Natural killer cell treated with Interleukin-12 subunit alpha and Interleukin-12 subunit beta and Interleukin-15 and Interleukin-18, amount 100 ng/mL, for 72 hours (primary cell): ENCODE measurements at regions not wholly inside any gene's neighbourhood (a gene's known extent, or its start where the extent isn't known, plus 50 kb on each side); places are given as distances from the start of the nearest gene placed in this dataset.

Experiments
- ATAC-seq, 2 donors: fragments of 150-1000 bp; cut with Tn5 transposase in 1 of 2; sonication (Bioruptor Pico), chemical (Tn5 transposase) in 1 of 2; 2 replicates each; pipeline ENCODE4 v1.10.0; 2021
- DNase-seq: peaks from one replicate; pipeline ENCODE4 v3.0.0; 2022; ENCODE audit warnings: low spot score
- H3K27ac Mint-ChIP-seq, 2 donors: 1 replicate in 1 of 2; 2 replicates in 1 of 2; pipeline ENCODE4 v1.8.0; 2022; ENCODE audit warnings: mixed read lengths in 2 of 2, mild to moderate bottlenecking in 1 of 2, moderate library complexity in 1 of 2
- H3K27me3 Mint-ChIP-seq, 2 donors: 1 replicate in 1 of 2; 2 replicates in 1 of 2; pipeline ENCODE4 v1.8.0; 2022; ENCODE audit warnings: mixed read lengths in 2 of 2
- H3K36me3 Mint-ChIP-seq: one replicate; pipeline ENCODE4 v1.8.0; 2022; ENCODE audit warnings: mixed read lengths
- H3K4me1 Mint-ChIP-seq, 2 donors: 1 replicate in 1 of 2; 2 replicates in 1 of 2; pipeline ENCODE4 v1.8.0; 2022; ENCODE audit warnings: low read depth in 2 of 2, mixed read lengths in 2 of 2, mild to moderate bottlenecking in 1 of 2
- H3K4me3 Mint-ChIP-seq: one replicate; pipeline ENCODE4 v1.8.0; 2022; ENCODE audit warnings: mixed read lengths
- H3K9me3 Mint-ChIP-seq: 2 replicates; pipeline ENCODE4 v1.8.0; 2022; ENCODE audit warnings: mixed read lengths

DNA sequence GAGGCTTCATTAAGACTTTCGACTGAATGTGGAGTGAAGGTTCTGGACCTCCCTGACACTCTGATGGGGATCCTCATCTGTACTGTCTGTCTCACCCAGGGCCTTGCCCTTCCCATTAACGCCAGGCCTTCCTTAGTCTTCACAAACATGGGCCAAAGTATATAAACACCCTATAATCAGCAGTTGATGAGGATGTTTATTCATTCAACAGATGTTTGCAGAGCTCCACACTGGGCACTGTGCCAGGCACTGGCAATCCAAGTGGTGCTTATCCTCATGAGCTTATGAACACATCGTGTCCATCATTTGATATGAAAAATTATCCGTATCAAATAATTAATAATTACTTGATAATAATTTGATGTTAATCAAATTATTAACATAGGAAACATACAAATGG is 454.4 kb downstream of the FUT8 start:
- Mint-ChIP-seq H3K27me3 (no peaks in the 10 kb centered on the region), H3K36me3 (no peaks in the 10 kb centered on the region), H3K4me1 (peaks cover 19% of the 10 kb centered on the region in 2 donors), H3K9me3 (no peaks in the 10 kb centered on the region), H3K4me3 (no peak overlapping the region), H3K27ac (no peak overlapping the region)
- no peak for DNase-seq
- no peak for ATAC-seq

DNA sequence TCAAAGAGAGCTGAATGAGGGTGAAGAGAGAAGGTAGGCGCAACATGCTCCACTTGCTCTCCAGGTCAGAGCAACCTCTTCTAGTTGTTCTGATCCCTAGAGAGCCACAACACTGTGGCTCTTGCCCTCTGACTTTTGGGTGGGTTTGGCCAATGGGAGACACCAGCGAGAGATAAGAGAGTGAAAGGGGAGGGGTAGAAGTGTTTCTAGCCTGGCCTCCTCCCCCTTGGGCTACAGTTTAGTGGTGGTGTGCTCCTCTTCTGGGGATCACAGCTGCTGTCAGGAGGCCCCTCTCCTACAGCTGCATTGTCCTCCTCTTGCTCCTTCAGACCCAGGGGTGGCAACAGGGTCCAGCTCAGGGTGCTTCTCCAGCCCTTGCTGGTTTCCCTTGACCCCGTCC is 454.8 kb downstream of the FUT8 start:
- peaks cover 17 to 19% of the 10 kb centered on the region in 2 donors for H3K4me1 Mint-ChIP-seq

DNA sequence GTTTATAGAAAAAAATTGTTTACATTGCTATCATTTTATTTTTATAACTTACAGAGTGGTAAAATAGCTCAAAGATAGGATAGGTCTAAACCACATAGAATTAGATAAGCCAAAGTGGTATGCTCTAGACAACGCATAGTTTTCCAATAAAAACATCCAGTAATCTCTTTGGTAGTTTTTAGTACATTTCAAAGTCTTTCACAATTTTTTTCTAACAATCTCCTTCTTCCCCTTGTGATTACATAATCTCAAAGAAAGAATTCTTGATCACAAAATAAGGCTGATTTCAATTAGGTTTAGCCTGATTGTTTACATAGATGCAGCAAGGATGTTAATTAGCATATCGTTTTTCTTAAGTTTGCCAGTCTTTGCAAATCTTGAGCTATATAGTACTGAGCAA is 460.0 kb downstream of the FUT8 start:
- H3K27ac Mint-ChIP-seq = no peak overlapping the region
- no peak overlapping the region for H3K4me3 Mint-ChIP-seq
- no peak for DNase-seq
- ATAC-seq = no peak
- no peaks in the 10 kb centered on the region for H3K36me3 Mint-ChIP-seq
- no peaks in the 10 kb centered on the region for H3K4me1 Mint-ChIP-seq
- no peaks in the 10 kb centered on the region for H3K27me3 Mint-ChIP-seq
- no peaks in the 10 kb centered on the region for H3K9me3 Mint-ChIP-seq

More for the DNA sequence above, 454.8 kb downstream of the FUT8 start:
- Mint-ChIP-seq H3K9me3 (no peaks in the 10 kb centered on the region), H3K4me3 (no peak overlapping the region), H3K27ac (no peak overlapping the region), H3K27me3 (no peaks in the 10 kb centered on the region), H3K36me3 (no peaks in the 10 kb centered on the region)
- DNase-seq (no peak), ATAC-seq (no peak)

DNA sequence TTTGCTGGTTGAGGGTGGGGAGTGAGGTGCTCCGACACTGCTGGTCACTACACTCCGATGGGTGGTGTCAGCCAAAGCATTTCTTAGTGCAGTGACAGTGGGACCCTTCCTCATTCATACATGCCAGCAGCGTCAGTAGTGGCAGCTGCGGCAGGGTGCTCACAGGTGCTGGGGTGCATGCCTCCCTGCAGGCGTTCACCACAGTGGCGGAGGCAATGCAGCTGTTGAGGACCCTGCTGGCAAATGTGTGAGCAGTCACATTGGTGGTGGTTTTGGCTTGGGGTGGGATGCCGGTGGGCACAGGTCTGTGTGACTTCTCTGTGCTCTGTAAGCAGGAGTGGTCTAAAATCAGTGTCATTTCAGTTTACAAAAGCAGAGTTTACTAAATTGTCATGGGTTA is 464.6 kb downstream of the FUT8 start:
- Mint-ChIP-seq H3K4me1 (peaks cover 11 to 14% of the 10 kb centered on the region in 2 donors), H3K27me3 (no peaks in the 10 kb centered on the region), H3K9me3 (no peaks in the 10 kb centered on the region), H3K27ac (no peak overlapping the region), H3K36me3 (peaks cover 4% of the 10 kb centered on the region), H3K4me3 (no peak overlapping the region)
- no peak for ATAC-seq
- DNase-seq = no peak

DNA sequence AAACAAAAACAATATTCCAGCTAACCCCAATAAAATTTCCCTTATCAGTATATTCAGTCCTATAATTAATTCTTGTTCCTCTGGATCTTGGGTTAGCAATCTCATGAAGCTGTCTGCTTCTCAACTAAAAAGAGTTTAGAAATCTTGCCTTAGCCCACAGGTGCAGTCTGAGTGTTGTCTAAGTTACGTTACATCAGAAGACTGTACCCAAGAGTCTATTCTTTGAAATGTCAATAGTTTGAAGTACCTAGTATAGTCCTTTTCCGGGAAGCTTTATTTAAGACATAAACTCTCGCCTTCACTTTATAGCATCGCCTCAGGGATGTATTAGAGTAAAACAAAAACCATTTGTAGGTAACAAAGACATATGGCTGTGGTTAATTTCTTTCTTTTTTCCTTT is 465.1 kb downstream of the FUT8 start:
- ATAC-seq (no peak), DNase-seq (no peak)
- H3K4me3 Mint-ChIP-seq = no peak overlapping the region
- H3K4me1 Mint-ChIP-seq = peaks cover 11 to 14% of the 10 kb centered on the region in 2 donors
- H3K27ac Mint-ChIP-seq = no peak overlapping the region
- H3K27me3 Mint-ChIP-seq = no peaks in the 10 kb centered on the region
- no peaks in the 10 kb centered on the region for H3K9me3 Mint-ChIP-seq
- peaks cover 6% of the 10 kb centered on the region for H3K36me3 Mint-ChIP-seq

DNA sequence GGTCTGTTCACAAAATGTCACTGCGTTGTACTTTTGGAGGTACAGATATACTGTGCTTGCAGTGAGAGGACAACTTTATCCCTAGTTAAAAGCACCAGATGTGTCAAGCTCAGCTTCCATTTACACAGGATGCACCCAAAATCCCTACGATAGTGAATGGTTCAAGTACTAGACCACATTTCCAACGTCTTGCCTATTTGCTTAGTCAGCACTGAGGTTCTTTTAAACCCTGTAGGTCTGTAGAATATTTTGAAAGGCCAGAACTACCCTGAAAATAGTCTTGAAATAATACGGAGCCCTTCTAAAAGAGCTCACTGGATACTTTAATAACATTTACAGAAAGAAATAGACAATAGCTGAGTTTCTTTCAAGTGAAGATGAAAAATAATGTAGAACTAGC is 466.1 kb downstream of the FUT8 start:
- no peak overlapping the region for H3K4me3 Mint-ChIP-seq
- H3K27ac Mint-ChIP-seq = no peak overlapping the region
- H3K4me1 Mint-ChIP-seq = peaks cover 11 to 14% of the 10 kb centered on the region in 2 donors
- H3K9me3 Mint-ChIP-seq = no peaks in the 10 kb centered on the region
- DNase-seq (no peak), ATAC-seq (no peak)
- peaks cover 10% of the 10 kb centered on the region for H3K36me3 Mint-ChIP-seq
- no peaks in the 10 kb centered on the region for H3K27me3 Mint-ChIP-seq

DNA sequence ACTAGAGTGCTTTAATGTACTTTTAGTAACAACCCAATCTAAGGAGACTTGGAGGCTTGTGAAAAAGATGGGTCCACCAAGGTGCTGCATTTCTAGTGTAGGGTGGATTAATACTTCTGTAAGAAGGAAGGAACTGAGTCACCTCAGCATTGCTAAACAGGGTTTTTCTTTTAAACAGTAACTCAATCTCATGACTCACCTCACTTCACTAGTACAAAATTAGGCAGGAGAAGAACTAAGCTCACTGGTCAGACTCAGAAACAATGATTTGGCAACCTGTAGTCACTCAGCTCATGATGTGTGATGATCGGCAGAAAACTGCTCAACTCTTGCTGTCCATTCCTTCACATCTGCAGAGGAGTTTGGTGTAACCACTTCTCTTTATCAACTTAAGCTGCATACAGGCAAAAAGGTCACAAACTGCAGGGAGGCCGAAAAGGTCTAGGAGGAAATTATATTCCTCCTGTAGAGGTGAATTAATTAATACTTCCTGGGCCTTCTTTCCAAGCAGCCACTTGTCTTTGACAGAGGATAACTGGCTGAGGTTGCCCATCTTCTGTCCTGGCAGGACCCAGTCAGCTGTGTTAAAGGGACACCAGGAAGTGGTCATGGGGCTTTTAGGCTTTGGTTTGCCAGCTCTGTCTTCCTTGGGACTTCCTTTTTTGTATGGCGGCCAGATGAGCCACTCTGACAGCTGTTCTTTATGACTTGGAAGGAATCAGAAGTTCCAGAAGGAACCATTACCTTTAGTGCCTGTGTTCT is 466.9 kb downstream of the FUT8 start:
- ATAC-seq = peak; percentile 94 to 95
- DNase-seq = no peak
- peak overlapping the region; percentile 61 for H3K4me3 Mint-ChIP-seq
- peak overlapping the region; percentile 75 to 77 for H3K27ac Mint-ChIP-seq
- H3K9me3 Mint-ChIP-seq = no peaks in the 10 kb centered on the region
- H3K36me3 Mint-ChIP-seq = peaks cover 17% of the 10 kb centered on the region
- peaks cover 11 to 14% of the 10 kb centered on the region in 2 donors for H3K4me1 Mint-ChIP-seq
- H3K27me3 Mint-ChIP-seq = no peaks in the 10 kb centered on the region

DNA sequence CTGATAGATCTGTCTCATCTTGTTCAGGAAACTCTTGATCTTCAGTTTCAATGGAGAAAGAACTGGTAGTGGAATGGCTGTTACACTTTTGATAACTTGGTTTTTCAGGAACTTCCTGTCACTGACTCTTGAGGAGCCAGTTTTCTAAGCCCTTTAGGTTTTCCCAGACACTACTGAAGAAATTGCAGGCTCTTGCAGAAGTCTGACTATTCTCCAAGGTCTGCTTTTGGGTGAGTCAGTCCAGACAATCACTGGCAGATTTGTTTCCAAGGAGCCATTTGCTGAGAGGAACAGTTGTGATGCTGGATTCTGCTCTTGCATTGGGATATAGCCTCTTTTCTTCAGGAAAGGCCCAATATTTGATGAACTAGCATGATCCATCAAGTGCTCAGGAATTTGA is 468.0 kb downstream of the FUT8 start:
- Mint-ChIP-seq H3K27ac (peak overlapping the region; percentile 75 to 77), H3K4me1 (peaks cover 11 to 14% of the 10 kb centered on the region in 2 donors), H3K27me3 (no peaks in the 10 kb centered on the region), H3K9me3 (no peaks in the 10 kb centered on the region), H3K36me3 (peaks cover 17% of the 10 kb centered on the region), H3K4me3 (peak overlapping the region; percentile 61)
- ATAC-seq (no peak), DNase-seq (no peak)

DNA sequence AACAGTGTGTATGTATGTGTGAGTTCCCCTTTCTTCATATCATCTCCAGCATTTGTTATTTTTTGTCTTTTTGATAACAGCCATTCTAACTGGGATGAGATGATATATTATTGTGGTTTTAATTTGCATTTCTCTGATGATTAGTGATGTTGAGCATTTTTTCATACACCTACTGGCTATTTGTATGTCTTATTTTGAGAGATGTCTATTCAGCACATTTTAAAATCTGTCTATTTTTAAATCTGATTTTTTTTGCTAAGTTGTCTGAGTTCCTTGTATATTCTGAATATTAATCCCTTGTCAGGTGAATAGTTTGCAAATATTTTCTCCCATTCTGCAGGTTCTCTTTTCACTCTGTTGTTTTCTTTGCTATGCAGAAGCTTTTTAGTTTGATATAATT is 469.1 kb downstream of the FUT8 start:
- Mint-ChIP-seq H3K27me3 (no peaks in the 10 kb centered on the region), H3K4me1 (peaks cover 11 to 14% of the 10 kb centered on the region in 2 donors), H3K9me3 (no peaks in the 10 kb centered on the region), H3K4me3 (no peak overlapping the region), H3K36me3 (peaks cover 17% of the 10 kb centered on the region), H3K27ac (peak overlapping the region in 1 of 2 donors; percentile 77)
- no peak for DNase-seq
- no peak for ATAC-seq

DNA sequence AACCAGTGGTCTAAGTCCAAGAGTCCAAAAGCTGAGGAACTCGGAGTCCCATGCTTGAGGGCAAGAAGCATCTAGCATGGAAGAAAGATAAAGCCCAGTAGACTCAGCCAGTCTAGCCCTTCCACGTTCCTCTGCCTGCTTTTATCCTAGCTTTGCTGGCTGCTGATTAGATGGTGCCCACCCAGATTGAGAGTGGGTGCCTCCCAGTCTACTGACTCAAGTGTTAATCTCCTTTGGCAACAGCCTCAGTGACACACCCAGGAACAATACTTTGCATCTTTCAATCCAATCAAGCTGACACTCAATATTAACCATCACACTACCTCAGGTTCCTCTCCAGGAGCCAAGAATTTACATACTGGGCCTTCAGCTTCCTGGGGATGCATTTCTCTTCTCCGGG is 476.1 kb downstream of the FUT8 start:
- H3K27me3 Mint-ChIP-seq = no peaks in the 10 kb centered on the region
- H3K4me1 Mint-ChIP-seq = no peaks in the 10 kb centered on the region
- H3K27ac Mint-ChIP-seq = no peak overlapping the region
- DNase-seq (no peak), ATAC-seq (no peak)
- no peaks in the 10 kb centered on the region for H3K9me3 Mint-ChIP-seq
- H3K36me3 Mint-ChIP-seq = peaks cover 6% of the 10 kb centered on the region
- no peak overlapping the region for H3K4me3 Mint-ChIP-seq

DNA sequence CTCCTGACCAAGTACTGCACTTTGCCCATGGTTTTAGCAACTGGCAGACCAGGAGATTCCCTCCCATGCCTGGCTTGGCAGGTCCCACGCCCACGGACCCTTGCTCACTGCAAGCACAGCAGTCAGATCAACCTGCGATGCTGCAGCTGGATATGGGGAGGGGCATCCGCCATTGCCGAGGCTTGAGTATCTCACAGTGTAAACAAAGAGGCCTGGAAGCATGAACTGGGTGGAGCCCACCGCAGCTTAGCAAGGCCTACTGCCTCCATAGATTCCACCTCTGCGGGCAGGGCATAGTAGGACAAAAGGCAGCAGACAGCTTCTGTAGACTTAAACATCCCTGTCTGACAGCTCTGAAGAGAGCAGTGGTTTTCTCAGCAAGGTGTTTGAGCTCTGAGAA is 479.8 kb downstream of the FUT8 start:
- no peak overlapping the region for H3K4me3 Mint-ChIP-seq
- H3K36me3 Mint-ChIP-seq = peaks cover 14% of the 10 kb centered on the region
- H3K27ac Mint-ChIP-seq = no peak overlapping the region
- no peak for ATAC-seq
- H3K27me3 Mint-ChIP-seq = no peaks in the 10 kb centered on the region
- no peaks in the 10 kb centered on the region for H3K4me1 Mint-ChIP-seq
- DNase-seq = no peak
- peaks cover 2% of the 10 kb centered on the region for H3K9me3 Mint-ChIP-seq

DNA sequence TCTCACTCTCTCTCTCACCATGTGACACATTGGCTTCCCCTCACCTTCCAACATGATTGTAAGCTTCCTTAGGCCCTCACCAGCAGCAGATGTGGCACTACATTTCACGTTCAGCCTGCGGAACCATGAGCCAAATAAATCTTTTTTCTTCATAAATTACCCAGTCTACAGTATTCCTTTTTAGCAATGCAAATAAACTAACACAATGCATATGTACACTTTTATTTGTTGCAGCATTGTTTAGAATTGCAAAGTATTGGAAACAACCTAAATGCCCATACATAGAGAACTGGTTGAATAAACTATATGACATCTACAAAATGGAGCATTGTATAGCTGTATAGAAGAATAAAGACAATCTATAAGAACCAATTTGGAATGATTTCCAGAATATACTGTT is 487.6 kb downstream of the FUT8 start:
- H3K27me3 Mint-ChIP-seq = no peaks in the 10 kb centered on the region
- H3K4me3 Mint-ChIP-seq = no peak overlapping the region
- peaks cover 5 to 7% of the 10 kb centered on the region in 2 donors for H3K4me1 Mint-ChIP-seq
- H3K27ac Mint-ChIP-seq = no peak overlapping the region
- peaks cover 7% of the 10 kb centered on the region for H3K36me3 Mint-ChIP-seq
- H3K9me3 Mint-ChIP-seq = peaks cover 3% of the 10 kb centered on the region
- DNase-seq (no peak), ATAC-seq (no peak)

DNA sequence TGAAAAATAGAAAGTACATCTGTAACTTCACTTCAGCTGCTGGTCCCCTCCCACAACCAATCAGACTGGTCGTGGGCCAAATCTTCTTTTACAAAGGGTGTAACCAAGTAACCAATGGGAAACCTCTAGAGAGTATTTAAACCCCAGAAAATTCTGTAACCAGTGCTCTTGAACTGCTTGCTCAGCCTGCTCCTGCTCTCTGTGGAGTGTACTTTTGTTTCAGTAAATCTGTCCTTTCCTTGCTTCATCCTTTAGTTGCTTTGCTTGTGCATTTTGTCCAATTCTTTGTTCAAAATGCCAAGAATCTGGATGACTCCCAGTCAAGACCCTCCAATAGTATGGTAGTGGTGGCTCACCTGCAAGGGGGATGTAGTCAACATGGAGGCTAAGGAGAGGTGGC is 489.1 kb downstream of the FUT8 start:
- Mint-ChIP-seq H3K4me1 (peaks cover 7 to 9% of the 10 kb centered on the region in 2 donors), H3K36me3 (peaks cover 6% of the 10 kb centered on the region), H3K27ac (no peak overlapping the region), H3K4me3 (no peak overlapping the region), H3K27me3 (no peaks in the 10 kb centered on the region), H3K9me3 (peaks cover 3% of the 10 kb centered on the region)
- DNase-seq (no peak), ATAC-seq (no peak)

DNA sequence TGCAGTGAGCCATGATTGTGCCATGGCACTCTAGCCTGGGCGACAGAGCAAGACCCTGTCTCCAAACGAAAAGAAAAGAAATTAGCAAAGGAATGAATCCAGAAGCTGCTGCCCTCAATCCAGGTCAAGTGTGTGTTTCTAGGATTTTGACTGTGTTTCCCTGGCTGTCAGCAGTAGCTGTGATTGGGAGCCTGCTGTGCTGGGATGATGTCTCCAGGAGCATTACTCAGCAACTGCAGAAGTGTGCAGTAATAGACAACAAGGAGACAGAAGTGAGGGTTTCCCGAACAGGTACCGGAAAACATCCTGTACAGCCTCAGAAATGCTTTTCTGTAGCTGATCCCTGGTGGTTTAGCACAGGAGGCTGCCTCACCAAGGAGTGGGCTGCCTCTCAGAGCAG is 492.5 kb downstream of the FUT8 start:
- Mint-ChIP-seq H3K9me3 (peaks cover 3% of the 10 kb centered on the region), H3K27ac (no peak overlapping the region), H3K4me1 (peaks cover 7 to 8% of the 10 kb centered on the region in 2 donors), H3K4me3 (no peak overlapping the region), H3K36me3 (peaks cover 6% of the 10 kb centered on the region), H3K27me3 (no peaks in the 10 kb centered on the region)
- DNase-seq (no peak), ATAC-seq (no peak)

DNA sequence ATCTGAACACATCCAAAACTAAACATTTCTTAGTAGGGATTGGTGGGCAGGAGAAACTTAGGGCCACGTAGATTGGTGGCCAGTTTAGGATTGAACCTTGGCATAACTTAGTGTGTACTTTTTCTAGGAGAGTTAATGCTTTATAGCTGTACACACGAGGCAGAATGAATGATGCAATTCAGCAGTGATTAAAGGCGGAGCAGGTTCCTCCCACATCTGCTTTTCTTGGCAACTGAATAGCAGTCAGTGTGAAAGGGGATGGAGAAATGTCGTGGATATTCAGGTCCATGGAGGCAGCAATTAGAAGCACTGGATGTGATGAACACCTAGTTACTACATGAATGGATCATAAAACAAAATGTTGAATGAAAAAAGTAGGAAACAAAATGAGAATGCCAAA is 493.8 kb downstream of the FUT8 start:
- Mint-ChIP-seq H3K36me3 (peaks cover under 1% of the 10 kb centered on the region), H3K27ac (no peak overlapping the region), H3K9me3 (no peaks in the 10 kb centered on the region), H3K27me3 (no peaks in the 10 kb centered on the region), H3K4me3 (no peak overlapping the region), H3K4me1 (peaks cover 9 to 12% of the 10 kb centered on the region in 2 donors)
- ATAC-seq (no peak), DNase-seq (no peak)
